Esophagus squamous epithelium (tissue), 4 donors: ENCODE measurements at regions not wholly inside any gene's neighbourhood (a gene's known extent, or its start where the extent isn't known, plus 50 kb on each side); places are given as distances from the start of the nearest gene placed in this dataset.

ENCODE experiments used
- POLR2A ChIP-seq, 4 donors: fragments of 450-650 bp; IDR thresholded peaks; one replicate each; pipeline ENCODE4 v1.6.1; 2017; ENCODE audit warnings: antibody characterized with exemption in 4 of 4, mild to moderate bottlenecking in 4 of 4, moderate library complexity in 3 of 4
- TF ChIP-seq, protein P1 (sequence below), 6 experiments: fragments of 450-650 bp in 4 of 6; fragments of 200-600 bp in 2 of 6; sonication (generic) in 2 of 6; IDR thresholded peaks; one replicate each; pipeline ENCODE4 v1.5.1; 2016 to 2019; ENCODE audit warnings: antibody characterized with exemption in 6 of 6, mild to moderate bottlenecking in 4 of 6, moderate library complexity in 4 of 6

DNA sequence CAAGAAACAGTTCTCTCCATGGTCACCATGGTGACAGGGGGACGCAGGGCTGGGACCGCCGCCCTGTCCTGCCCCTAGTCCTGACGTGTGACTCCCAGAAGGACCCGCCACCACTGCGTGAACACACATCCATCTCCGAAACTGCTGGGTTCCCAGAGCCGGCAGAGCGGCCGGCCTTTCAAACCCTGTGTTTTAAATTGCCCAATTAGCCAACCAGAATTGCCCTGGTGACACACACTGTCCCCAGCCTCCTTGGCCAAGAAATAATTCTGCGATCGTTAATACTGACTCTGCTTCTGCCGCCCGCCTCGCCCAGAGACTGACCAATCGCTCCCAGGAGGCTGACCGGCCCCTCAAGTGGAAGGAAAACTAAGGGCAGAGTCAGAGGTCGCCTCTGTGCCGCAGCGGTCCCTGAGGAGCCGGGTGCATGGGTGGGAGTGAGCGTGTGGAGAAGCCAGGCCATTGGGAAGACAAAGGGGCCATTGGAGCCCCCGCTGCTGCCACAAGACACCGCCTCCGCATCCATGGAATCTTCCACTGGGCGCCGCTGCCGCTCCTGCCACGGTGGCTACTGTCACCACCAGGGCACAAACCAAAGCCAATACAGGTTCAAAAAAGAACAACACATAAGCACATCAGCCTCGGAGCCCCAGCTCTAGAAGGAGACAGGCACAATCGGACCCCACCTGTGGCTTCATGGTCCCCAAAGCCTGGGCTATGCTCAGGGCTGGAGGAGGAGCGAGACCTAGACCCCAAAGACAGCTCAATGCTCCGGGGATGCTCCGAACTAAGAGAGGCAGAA lies 273.2 kb downstream of the NPHP4 start:
- TF ChIP-seq, protein P1, sequence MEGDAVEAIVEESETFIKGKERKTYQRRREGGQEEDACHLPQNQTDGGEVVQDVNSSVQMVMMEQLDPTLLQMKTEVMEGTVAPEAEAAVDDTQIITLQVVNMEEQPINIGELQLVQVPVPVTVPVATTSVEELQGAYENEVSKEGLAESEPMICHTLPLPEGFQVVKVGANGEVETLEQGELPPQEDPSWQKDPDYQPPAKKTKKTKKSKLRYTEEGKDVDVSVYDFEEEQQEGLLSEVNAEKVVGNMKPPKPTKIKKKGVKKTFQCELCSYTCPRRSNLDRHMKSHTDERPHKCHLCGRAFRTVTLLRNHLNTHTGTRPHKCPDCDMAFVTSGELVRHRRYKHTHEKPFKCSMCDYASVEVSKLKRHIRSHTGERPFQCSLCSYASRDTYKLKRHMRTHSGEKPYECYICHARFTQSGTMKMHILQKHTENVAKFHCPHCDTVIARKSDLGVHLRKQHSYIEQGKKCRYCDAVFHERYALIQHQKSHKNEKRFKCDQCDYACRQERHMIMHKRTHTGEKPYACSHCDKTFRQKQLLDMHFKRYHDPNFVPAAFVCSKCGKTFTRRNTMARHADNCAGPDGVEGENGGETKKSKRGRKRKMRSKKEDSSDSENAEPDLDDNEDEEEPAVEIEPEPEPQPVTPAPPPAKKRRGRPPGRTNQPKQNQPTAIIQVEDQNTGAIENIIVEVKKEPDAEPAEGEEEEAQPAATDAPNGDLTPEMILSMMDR (IDR thresholded peaks at IDR 0.05): no peak
- no peak for TF ChIP-seq POLR2A (IDR thresholded peaks at IDR 0.05)
